ENCODE measurements at regions not wholly inside any gene's neighbourhood (a gene's known extent, or its start where the extent isn't known, plus 50 kb on each side); places are given as distances from the start of the nearest gene placed in this dataset.
"Not testable (repeated sequence)": the region's sequence is repeated elsewhere in the genome, so short reads cannot be mapped to it uniquely, and the experiment has no call there.

DNA sequence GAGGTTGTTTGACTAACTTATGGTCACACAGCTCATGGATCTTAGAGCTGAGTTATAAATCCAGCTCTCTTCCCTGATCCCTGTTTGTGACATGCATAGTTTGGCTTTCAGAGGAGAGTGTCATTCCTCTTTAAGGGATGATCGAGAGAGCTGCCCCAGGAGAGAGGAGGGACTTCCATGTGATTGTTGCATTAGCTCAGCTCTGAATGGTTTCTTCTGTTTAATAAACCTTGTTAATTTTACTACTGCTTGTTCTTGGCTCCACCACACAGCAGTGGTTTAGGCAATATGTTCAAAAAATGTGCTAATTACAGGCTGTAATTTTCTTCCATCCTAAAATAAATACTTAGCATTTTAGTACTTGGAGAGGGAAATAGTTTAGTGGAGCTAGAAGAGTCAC, 152.5 kb downstream of the C12orf75 start:
- no peak for DNase-seq

DNA sequence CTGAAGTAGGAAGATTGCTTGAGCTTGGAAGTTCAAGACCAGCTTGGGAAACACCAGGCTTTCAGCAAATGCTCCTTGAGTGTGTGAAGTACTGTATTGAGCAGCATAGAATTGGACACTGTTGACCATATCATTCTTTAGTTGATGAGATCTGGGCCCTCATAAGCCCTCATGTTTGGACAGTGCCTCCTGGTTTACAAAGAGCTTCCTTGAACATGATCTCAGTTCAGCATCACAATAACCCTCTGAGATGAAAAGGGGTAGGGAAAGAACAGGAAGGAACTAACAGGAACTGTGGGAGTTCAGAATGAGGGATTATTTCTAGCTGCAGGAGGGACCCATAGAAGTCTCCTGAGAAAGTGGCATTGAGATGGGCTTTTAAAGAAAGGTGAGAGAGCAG, 153.2 kb downstream of the C12orf75 start:
- DNase-seq: no peak

DNA sequence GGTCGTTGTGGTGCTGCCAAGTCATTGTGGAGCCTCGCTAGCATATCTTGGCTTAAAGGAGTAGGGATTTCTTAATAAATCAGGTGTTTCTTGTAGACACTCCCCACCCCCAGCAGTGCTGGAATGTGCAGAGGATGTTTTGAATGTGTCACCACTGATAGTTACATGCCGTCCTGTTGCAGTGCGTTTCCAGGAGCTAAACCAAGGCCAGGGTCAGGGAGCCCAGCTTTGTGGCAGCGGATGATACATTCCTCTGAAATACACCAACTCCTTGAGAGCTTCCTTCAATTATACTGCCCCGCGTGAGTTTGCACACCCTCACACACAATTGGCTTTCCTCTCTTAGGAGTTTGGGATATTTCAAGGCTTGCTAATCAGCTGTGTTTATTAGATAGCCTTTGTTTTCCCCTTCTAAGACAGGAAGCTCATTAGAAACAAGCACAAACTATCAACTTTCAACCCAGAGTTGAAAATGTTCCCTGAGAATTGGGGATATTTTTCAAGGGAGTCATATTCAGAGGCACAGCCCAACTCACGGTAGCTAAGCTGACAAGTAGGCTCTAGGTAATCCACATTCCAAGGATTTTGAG, 154.9 kb downstream of the C12orf75 start:
- no peak for DNase-seq

DNA sequence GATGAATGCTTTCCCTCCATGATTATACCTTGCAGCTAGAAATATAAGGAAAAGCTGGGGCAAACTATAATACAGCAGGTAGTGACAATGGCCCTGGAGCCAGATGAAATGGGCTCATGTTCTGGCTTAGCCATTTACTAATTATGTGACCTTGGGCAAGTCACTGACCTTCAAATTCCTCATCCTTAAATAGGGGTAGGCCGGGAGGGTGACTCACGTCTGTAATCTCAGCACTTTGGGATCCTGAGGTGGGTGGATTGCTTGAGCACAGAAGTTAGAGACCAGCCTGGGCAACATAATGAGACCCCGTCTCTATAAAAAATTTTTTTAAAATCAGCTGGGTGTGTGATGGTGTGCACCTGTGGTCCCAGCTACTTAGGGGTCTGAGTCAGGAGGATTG, 155.4 kb downstream of the C12orf75 start:
- no peak for DNase-seq

DNA sequence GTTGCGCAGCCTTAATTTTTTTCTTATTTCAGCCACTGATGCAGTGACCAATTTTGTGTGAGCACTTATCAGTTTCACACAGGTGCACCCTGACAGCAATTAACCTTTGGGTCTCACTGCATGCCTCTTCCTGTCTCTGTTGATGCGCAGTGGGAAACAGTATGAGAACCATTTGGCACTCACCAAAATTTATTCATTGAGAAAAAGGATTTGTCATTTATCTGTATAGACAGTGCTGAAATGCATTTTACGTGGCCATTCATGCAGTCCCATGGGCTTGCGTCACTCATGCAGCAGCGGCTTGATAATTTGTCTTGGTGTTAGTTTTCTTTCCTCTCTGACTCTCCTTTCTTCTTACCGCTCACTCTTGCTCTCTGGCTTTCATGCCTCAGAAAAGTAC, 157.5 kb downstream of the C12orf75 start:
- no peak for DNase-seq

DNA sequence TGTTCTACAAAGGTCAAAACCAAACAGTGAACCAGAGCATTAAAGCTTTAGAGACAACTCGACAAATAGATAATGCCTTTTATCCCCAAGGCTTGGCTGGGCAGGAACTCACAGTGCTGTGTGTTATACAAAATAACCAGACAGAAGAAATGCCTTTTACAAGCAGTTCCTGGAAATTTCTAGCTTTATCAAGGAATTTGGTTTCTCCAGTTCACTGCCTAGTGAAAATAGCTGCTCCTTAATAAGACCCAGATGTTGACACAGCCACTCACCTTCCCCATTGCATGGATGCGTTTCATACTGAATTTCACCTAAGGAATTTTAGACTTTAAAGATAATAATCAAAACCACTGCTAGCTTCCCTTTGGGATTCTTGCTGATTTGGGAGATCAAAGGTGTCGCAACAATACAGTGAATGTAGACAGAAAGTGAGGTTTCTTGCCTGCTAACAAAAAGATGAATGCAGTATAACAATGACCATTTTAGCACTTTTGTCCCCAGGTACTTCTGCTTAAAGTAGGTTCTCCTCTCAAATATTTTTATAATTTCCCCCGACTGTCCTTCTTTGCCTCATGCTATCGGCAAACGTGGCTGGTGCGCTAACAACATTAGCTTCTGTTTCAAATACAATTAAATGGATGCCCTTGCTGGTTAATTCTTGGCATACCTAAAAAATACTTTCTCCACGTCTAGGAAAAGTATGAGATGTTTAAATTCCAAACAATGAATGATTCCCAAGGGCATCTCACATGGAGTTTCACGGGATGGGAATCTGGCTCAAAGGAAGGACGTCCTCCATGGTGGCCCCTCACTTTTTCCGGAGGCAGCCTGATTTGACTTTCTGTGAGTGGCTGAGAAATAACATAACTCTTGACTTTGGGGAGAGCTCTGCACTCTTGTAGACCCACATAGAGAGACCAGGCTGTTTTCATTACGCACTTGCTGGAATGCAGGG, 162.4 kb downstream of the C12orf75 start:
- no peak for DNase-seq

DNA sequence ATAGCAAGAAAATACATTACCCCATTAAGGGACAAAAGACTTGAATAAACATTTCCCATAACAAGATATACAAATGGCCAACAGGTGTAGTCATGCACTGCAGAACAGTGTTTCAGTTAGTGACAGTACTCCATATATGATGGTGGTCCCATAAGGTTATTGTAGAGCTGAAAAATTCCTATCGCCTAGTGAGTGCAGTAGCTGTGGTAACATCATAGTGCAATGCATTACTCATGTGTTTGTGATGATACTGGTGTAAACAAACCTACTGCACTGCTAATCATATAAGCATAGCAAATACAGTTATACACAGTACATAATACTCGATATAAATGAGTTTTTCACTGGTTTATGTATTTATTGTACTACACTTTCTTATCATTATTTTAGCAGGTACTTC, 168.7 kb downstream of the C12orf75 start:
- DNase-seq: no peak

DNA sequence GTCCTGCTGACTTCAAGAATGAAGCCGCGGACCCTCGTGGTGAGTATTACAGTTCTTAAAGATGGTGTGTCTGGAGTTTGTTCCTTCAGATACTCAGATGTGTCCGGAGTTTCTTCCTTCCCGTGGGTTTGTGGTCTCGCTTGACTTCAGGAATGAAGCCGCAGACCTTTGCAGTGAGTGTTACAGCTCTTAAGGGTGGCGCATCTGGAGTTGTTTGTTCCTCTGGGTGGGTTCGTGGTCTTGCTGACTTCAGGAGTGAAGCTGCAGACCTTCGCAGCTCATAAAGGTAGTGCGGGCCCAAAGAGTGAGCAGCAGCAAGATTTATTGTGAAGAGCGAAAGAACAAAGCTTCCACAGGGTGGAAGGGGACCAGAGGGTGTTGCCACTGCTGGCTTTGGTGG, 170.2 kb downstream of the C12orf75 start:
- not testable (repeated sequence) for DNase-seq

DNA sequence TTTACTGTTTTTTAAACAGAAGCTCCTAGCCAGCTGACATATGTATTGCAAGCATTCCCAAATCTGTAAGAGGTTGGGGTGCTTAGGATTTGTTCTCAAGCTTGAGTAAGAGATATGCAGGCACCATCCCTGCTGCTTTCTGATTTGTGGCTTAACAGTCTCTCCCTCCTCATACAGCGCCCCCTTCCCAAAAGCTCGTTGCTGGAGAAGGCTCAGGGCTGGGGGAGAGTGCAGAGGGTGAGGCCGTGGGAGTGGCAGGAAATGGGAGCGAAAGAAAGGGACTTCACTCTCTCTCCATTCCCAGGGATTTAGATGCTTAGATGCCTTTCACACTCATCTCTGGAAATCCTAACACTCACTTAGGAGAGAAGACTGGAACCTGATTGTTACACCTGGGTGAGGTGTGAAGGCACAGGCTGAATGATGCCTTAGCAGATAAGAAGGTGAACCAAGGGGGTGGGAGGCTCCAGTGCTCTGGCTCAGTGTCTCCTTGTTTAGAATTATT, 172.0 kb downstream of the C12orf75 start:
- DNase-seq: no peak

DNA sequence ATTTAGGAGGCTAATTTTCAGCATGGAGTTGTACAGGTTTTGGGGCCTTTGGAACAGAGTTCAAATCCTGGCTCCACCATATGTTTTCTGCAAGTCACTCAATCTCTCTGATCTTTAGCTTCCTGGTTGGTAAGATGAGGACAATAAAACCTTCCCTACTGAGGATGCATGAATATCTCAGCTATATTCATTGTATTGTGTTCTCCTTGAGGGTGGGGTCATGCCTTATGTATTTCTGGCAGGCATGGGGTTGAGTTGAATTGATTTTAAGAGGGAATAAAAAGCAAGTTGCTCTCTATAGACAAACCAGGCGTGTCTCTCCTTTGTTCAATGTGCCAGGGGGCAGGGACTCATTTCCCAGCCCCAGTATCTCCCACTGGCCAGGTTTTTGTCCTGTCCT, 173.1 kb downstream of the C12orf75 start:
- no peak for DNase-seq

DNA sequence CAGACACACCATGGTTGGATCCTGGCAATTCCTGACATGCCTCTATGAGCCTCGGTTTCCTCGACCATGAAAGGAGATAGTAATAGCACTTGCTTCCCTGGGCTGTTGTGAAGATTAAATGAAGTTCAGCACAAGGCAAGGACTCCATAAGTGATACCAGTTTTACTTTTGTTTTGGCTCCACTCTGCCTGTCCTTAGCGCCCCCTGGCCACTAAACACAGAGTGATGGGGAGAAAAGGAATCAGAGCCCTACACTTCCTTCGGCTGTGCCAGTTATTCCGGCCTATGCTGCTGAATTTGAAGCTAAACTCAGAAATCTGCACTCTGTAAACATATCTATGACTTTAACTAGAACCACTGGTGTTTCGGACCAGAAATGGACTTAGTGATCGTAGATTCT, 173.8 kb downstream of the C12orf75 start:
- DNase-seq: no peak

DNA sequence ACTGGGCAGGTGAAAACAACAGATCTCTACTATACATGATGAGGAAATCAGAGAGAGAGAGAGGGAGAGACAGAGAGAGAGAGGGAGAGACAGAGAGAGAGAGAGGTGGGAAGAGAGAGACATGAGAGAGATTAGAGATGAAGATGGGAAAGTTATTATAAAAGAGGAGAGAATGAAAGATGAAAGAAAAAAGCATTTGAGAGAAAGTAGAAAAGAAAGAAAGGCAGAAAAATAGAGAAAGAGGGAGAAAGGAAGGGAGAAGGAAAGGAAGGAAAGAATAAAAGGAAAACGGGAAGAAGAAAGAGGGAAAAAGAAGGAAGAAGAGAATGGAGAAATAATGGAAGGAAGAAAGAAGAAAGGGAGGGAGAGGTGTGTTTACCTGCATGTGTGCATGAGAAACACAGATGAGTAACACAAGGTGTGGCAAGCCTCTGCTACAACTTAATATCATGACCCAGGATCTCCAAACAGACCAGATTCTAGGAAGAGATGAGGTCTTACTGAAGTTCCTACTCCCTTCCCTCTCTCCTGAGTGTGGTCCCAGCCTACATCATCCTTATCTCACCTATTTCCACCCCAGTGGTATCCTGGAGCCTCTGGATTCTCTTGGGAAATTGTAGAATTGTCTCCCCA, 176.3 kb downstream of the C12orf75 start:
- DNase-seq: no peak

DNA sequence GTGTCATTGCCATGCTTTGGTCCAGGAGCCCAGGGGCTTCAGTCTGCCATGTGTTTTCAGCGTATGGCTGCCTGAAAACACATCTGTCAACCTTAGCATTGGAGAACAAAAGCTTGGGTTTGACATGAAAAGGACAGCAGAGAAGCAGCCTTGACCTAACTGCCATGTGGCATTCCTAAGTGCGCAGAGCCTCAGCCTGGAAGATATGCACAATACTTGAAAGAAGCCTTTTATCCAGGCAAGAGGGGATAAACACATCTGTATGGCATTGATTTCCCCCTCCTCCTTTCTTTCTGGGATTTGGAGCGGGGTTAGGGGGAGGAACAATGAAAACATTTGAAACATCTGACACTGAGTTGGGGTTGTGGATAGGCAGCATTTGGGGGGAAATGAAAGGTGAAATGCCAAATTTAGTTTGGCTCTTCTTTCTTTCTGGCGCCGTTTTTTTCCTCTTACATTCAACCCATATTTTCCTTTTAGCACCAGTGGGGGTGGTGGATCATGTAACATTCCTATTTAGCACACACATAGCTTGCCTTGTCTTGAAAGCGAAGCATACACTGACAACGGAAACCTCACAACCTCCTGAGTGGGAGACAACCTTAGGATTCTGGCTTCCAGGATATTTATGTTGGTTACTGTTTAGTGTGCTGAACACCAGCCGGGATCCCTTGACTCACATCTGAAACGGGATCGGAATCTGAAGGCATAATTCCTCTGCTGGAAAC, 177.0 kb downstream of the C12orf75 start:
- DNase-seq: no peak

DNA sequence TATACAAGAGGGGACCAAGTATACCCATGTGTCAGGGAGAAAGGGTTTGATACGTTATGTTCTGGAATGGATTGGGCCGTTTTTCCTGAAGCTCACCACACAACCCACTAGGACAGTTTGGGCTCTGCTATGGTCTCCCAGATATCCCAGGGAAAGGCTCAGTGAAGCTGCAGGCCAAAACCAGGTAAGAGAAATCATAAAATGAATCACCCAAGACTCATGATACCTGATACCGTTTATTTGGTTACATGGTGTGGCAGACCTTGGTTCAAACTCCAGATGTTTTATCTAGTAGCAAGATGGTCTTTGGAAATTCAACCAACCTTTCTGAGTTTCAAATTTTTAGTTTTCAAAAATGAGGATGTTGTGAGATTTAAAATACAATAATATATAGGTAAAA, 177.6 kb downstream of the C12orf75 start:
- no peak for DNase-seq

DNA sequence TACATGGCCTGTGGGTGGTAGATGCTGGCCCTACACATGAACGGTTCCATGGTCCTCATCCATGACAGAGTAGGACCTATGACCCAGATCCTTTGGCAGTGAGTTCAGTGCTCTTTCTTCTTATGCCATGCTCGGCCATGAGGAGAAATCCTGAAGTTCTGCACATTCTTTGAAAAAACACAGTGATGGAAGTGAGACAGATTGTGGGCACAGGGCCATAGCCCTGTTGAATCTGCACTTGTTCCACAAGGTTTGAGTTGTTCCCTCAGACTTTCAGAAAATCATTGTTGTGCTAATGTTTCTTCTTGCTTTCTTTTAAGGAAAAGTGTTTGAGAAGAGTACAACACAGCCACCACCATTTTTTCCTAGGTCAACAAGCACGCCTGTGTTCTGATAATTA, 180.0 kb downstream of the C12orf75 start:
- DNase-seq: no peak

DNA sequence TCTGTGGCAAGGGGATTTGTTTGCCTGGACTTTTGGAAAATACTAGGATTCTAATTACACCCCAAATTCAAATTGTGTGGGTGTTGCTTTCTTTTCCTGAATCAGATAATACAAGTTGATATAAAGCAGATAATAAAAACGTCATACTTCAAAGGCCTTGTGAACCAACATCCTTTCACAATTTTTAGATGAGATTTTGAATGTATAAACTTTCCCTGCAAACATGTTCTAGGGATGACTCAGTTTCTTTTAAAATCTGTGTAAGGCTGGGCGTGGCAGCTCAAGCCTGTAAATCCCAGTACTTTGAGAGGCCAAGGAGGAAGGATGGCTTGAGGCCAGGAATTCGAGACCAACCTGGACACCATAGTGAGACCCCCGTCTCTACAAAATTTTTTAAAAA, 182.4 kb downstream of the C12orf75 start:
- not testable (repeated sequence) for DNase-seq

DNA sequence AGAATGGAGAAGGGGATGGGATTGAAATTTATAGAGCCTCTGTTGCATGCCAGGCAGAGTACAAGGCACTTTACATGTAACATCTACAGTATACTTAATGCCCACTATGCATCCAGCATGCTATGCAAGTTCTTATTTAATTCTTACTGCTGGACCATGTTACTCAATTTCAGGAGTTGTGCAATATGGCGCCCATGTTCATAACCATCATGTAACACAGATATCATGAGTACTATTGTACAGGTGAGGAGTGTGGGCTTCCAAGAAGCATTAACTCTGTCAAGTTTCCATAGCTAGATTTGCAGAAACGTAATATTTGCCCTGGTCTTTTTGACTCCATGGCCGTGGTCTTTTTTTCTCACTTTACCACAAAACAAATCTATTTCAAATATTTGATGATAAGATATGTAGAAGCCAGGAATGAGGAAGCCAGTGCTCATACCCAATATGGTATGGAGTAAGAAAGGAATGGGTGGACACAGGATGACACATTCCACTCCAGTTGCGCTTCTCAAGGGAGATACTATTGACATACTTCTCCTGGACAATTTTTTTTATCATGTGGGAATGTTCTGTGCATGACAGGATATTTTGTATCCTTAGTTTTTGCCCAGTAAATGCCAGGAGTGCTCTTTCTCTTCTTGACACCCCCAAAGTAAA, 191.8 kb downstream of the C12orf75 start:
- no peak for DNase-seq

DNA sequence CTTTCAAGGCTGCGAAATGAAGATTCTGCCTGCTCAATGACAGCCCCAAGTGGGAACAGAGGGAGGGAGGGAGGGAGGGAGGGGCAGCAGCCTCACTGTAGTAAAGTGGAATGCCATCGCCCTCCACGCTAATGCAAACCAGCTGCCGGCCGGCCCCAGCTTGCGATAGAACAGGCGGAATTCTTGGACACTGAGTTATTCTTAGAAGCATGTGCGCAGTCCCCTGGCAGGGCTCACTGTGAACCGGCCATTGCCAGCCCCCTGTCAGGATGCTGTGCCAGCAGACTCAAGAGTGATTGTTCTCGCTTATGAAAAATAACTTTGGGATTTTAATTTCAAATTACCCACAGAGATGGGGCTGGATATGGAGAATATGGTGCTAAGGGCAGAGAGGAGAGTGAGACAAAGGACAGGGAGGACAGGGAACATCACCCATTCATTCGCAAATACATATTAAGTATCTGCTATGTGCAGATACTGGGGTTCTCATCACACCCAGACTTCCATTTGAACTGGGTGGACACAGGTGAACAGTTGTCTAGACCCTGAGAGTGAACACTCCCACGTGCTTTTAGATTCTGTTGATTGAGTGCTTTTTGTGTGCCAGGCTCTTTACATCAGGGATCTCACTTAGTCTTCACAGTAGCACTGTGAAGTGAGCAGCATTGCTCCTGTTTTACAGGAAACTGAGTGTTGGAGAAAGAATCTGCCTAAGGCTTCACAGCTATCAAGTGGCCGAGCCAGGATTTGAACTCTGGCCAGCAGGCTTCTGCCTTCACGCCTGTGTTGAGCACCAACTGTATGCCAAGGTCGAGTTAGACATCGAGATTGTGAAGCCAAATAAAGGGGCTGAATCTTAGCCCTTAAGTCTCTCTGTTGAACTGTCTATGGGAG, 192.9 kb downstream of the C12orf75 start:
- no peak for DNase-seq

DNA sequence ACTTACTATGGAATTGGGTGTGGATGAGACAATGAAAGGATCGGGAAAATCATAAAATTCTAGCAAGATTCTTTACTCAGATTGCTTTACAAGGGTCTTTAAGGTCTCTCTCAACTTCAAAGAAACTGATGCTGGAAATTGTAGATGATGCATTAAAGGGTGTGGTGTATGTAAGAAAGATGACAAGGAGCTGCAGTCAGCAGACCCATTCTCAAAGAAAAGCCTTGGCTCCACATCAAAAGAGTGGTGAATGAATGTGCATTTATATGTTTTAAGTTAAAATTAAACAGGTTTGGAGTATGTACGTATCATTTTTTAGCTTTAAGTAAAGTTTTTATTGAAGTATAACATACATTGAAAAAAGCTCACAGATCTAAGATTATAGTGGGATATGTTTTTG, 194.5 kb downstream of the C12orf75 start:
- no peak for DNase-seq

DNA sequence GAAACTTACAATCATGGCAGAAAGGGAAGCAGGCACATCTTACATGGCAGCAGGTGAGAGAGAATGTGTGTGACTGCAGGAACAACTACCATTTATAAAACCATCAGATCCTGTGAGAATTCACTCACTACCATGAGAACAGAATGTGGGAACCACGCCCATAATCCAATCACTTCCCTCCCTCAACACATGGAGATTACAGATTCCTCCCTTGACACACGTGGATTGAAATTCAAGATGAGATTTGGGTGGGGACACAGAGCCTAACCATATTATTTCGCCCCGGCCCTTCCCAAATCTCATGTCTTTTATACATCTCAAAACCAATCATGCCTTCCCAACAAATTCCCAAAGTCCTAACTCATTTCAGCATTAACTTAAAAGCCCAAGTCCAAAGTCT, 203.6 kb downstream of the C12orf75 start:
- DNase-seq: no peak

DNA sequence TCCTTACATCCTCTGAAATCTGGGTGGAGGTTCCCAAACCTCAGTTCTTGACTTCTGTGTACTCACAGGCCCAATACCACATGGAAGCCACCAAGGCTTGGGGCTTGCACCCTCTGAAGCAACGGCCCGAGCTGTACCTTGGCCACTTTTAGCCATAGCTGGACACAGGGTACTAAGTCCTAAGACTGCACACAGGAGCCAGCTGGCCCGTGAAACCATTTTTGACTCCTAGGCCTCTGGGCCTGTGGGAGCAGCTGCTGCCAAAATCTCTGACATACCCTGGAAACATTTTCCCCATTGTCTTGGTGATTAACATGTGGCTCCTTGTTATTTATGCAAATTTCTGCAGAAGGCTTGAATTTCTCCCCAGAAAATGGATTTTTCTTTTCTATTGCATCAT, 204.5 kb downstream of the C12orf75 start:
- DNase-seq: not testable (repeated sequence)

DNA sequence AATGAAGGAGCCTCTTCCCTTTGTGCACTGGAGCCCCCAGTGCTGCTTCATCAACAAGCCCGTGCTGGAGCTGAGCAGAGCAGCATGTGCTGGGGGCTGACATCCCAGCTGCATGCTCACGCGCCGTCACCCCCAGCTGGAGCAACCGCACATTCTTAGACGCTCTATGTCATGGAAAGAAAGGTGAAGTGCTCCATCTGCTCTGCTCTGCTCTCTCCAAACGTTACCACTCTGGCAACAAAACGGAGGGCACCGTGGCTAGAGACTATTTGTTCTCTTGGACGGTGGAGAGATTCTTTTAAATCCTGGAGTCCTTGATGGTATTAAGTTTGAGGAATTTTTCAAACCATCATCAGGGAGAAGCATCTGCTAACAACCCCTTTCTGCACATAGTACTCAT, 208.4 kb downstream of the C12orf75 start:
- no peak for DNase-seq
